B cell (primary cell): ENCODE measurements at regions not wholly inside any gene's neighbourhood (a gene's known extent, or its start where the extent isn't known, plus 50 kb on each side); places are given as distances from the start of the nearest gene placed in this dataset.

Experiments
- ATAC-seq: fragments of 200-7000 bp; cut with Tn5 transposase; one replicate; pipeline ENCODE4 v1.10.0; 2021; ENCODE audit warnings: low read depth, mild to moderate bottlenecking, moderate number of reproducible peaks, moderate library complexity
- CTCF ChIA-PET: fragments of 350-600 bp; sonication (Branson Sonifier 250); formaldehyde crosslinking; loops from one replicate; lab custom pipeline; 2021; ENCODE audit warnings: antibody characterized with exemption, inconsistent platforms; lab: Charles Lee
- POLR2A ChIA-PET: fragments of 350-600 bp; sonication (Branson Sonifier 250); formaldehyde crosslinking; loops from one replicate; lab custom pipeline; 2021; ENCODE audit warnings: antibody characterized with exemption; lab: Charles Lee
- DNase-seq: peaks from one replicate; pipeline ENCODE4 v3.0.0; 2013
- H2AFZ ChIP-seq: 2 replicates; pipeline ENCODE4 v1.6.1; 2012; ENCODE audit warnings: mild to moderate bottlenecking, low read depth, low read length; ENCODE audit not compliant: insufficient read depth, poor library complexity, severe bottlenecking
- H3K27ac ChIP-seq, 2 donors: 1 replicate in 1 of 2; 2 replicates in 1 of 2; pipeline ENCODE4 v1.5.1; 2012 to 2013; ENCODE audit warnings: low read length in 2 of 2, mild to moderate bottlenecking in 2 of 2, moderate library complexity in 1 of 2
- H3K27me3 ChIP-seq, 4 experiments: fragments of 200-600 bp in 1 of 4; sonication (generic) in 1 of 4; replicated peaks in 1 of 4; 1 replicate in 2 of 4; 2 replicates in 2 of 4; pipeline versions ENCODE4 v1.6.1 to v1.7.0; 2013 to 2016; ENCODE audit warnings: low read length in 3 of 4, mild to moderate bottlenecking in 2 of 4, mixed read lengths in 1 of 4, moderate library complexity in 1 of 4; ENCODE audit not compliant: insufficient read depth in 4 of 4, control insufficient read depth in 3 of 4; ENCODE audit errors: control extremely low read depth in 1 of 4
- H3K36me3 ChIP-seq, 2 experiments: replicated peaks in 1 of 2; 1 replicate in 1 of 2; 2 replicates in 1 of 2; pipeline versions ENCODE4 v1.6.1 to v1.7.1; 2013; ENCODE audit warnings: low read length in 1 of 2; ENCODE audit not compliant: insufficient read depth in 2 of 2, control insufficient read depth in 1 of 2; ENCODE audit errors: control extremely low read depth in 1 of 2, extremely low read depth in 1 of 2
- H3K4me1 ChIP-seq, 2 donors: fragments of 200-600 bp in 1 of 2; sonication (generic) in 1 of 2; 1 replicate in 1 of 2; 2 replicates in 1 of 2; pipeline versions ENCODE4 v1.5.1 to v1.6.1; 2013 to 2017; ENCODE audit warnings: low read length in 2 of 2; ENCODE audit not compliant: control insufficient read depth in 2 of 2, insufficient read depth in 2 of 2
- H3K4me2 ChIP-seq: replicated peaks from 2 replicates; pipeline ENCODE3; 2012; ENCODE audit warnings: mild to moderate bottlenecking, low read depth, low read length; ENCODE audit not compliant: poor library complexity, severe bottlenecking
- H3K4me3 ChIP-seq, 5 experiments: fragments of 200-600 bp in 1 of 5; sonication (generic) in 1 of 5; 1 replicate in 3 of 5; 2 replicates in 2 of 5; pipeline versions ENCODE4 v1.5.1 to v1.7.0; 2011 to 2016; ENCODE audit warnings: low read length in 4 of 5, mild to moderate bottlenecking in 4 of 5, low read depth in 2 of 5, control low read depth in 1 of 5, moderate library complexity in 1 of 5; ENCODE audit not compliant: insufficient read depth in 1 of 5; ENCODE audit errors: control extremely low read depth in 1 of 5, extremely low read depth in 1 of 5
- H3K79me2 ChIP-seq: fragments of 200-600 bp; sonication (generic); one replicate; pipeline ENCODE4 v1.6.0; 2016; ENCODE audit warnings: low read length; ENCODE audit not compliant: control insufficient read depth, insufficient read depth
- H3K9ac ChIP-seq: fragments of 200-600 bp; sonication (generic); 2 replicates; pipeline ENCODE4 v1.6.1; 2017; ENCODE audit warnings: mild to moderate bottlenecking, low read length, moderate library complexity
- H3K9me3 ChIP-seq, 3 donors: one replicate each; pipeline versions ENCODE4 v1.6.1 to v1.7.1; 2013; ENCODE audit warnings: low read length in 2 of 3; ENCODE audit not compliant: control insufficient read depth in 2 of 3, insufficient read depth in 1 of 3; ENCODE audit errors: control extremely low read depth in 1 of 3
- H4K20me1 ChIP-seq: 2 replicates; pipeline ENCODE4 v1.6.0; 2012; ENCODE audit warnings: mild to moderate bottlenecking, low read length; ENCODE audit not compliant: insufficient read depth, control insufficient read depth, poor library complexity, severe bottlenecking
- H3K27ac Mint-ChIP-seq: one replicate; pipeline ENCODE4 v1.8.0; 2021; ENCODE audit warnings: mixed read lengths
- H3K27me3 Mint-ChIP-seq: one replicate; pipeline ENCODE4 v1.8.0; 2021; ENCODE audit warnings: mixed read lengths
- H3K4me1 Mint-ChIP-seq: one replicate; pipeline ENCODE4 v1.8.0; 2021; ENCODE audit warnings: mixed read lengths
- H3K4me3 Mint-ChIP-seq: one replicate; pipeline ENCODE4 v1.8.0; 2021; ENCODE audit warnings: mixed read lengths
- H3K9me3 Mint-ChIP-seq: one replicate; pipeline ENCODE4 v1.8.0; 2022; ENCODE audit warnings: mixed read lengths; ENCODE audit not compliant: insufficient read depth
- CTCF ChIP-seq: fragments of 200-600 bp; IDR thresholded peaks from one replicate; pipeline ENCODE4 v1.8.0; 2022; ENCODE audit warnings: antibody characterized with exemption, mild to moderate bottlenecking
- EZH2 ChIP-seq: IDR thresholded peaks from 2 replicates; pipeline ENCODE4 v1.6.1; 2012; ENCODE audit warnings: borderline replicate concordance, low read depth, mild to moderate bottlenecking, moderate library complexity, low read length; ENCODE audit not compliant: insufficient read depth, poor library complexity, severe bottlenecking
- WGBS: methylation state at CpG from one replicate; pipeline ENCODE4 v1.1.5; 2013; ENCODE audit warnings: missing lambda C conversion rate; ENCODE audit not compliant: insufficient coverage; 5-methylcytosine and 5-hydroxymethylcytosine counted together
- intact Hi-C: fragments of 100-400 bp; cut with micrococcal nuclease; formaldehyde crosslinking; loops from one replicate; pipeline ENCODE4 v1.10.0; 2022

- no peak for DNase-seq
- 88% methylated on average over 3 of the region's 4 CpGs for WGBS
- no peak overlapping the region for H3K27ac ChIP-seq
- no peaks in the 10 kb centered on the region for H3K4me1 ChIP-seq
- Mint-ChIP-seq H3K9me3 (no peaks in the 10 kb centered on the region), H3K4me3 (no peak overlapping the region), H3K27ac (no peak overlapping the region), H3K27me3 (no peaks in the 10 kb centered on the region), H3K4me1 (no peaks in the 10 kb centered on the region)
- no peak overlapping the region for H2AFZ ChIP-seq
- POLR2A ChIA-PET, result no interaction called here
- H4K20me1 ChIP-seq, result no peaks in the 10 kb centered on the region
- no peak for ATAC-seq
- no peak overlapping the region for H3K4me2 ChIP-seq
- CTCF ChIA-PET, result no interaction called here
- H3K79me2 ChIP-seq, result no peaks in the 10 kb centered on the region
- H3K27me3 ChIP-seq, result peaks cover 0 to 2% (median 0%) of the 10 kb centered on the region in 4 experiments
- intact Hi-C loops, result no loop called here
- no peak overlapping the region for H3K9ac ChIP-seq
- no peaks in the 10 kb centered on the region for H3K36me3 ChIP-seq
- H3K4me3 ChIP-seq, result no peak overlapping the region
- no peak for TF ChIP-seq CTCF
- TF ChIP-seq EZH2, result no peak
- no peaks in the 10 kb centered on the region for H3K9me3 ChIP-seq
Measured at GRCh38 chr18:26717123-26717719, 148.3 kb downstream of the AQP4 start.

GRCh38 chr18:26714739-26715138, 150.8 kb downstream of the AQP4 start:
- Histone ChIP-seq H4K20me1 (no peaks in the 10 kb centered on the region), H3K4me1 (no peaks in the 10 kb centered on the region), H3K9ac (no peak overlapping the region), H3K27me3 (peaks cover 0 to 6% (median 0%) of the 10 kb centered on the region in 4 experiments), H2AFZ (no peak overlapping the region), H3K9me3 (no peaks in the 10 kb centered on the region), H3K4me2 (no peak overlapping the region), H3K27ac (no peak overlapping the region), H3K79me2 (no peaks in the 10 kb centered on the region), H3K36me3 (no peaks in the 10 kb centered on the region), H3K4me3 (no peak overlapping the region)
- Mint-ChIP-seq H3K4me3 (no peak overlapping the region), H3K4me1 (no peaks in the 10 kb centered on the region), H3K9me3 (no peaks in the 10 kb centered on the region), H3K27ac (no peak overlapping the region), H3K27me3 (peaks cover 4% of the 10 kb centered on the region)
- intact Hi-C loops, result no loop called here
- ChIA-PET CTCF (no interaction called here), POLR2A (no interaction called here)
- no peak for TF ChIP-seq CTCF
- TF ChIP-seq EZH2, result no peak
- DNase-seq (no peak), ATAC-seq (no peak)
- 60% methylated on average over 2 of the region's 6 CpGs for WGBS
